Common myeloid progenitor, CD34-positive (primary cell): ENCODE measurements at regions not wholly inside any gene's neighbourhood (a gene's known extent, or its start where the extent isn't known, plus 50 kb on each side); places are given as distances from the start of the nearest gene placed in this dataset.

Experiments used
- CTCF ChIA-PET: fragments of 350-600 bp; sonication (Branson Sonifier 250); formaldehyde crosslinking; loops from one replicate; lab custom pipeline; 2021; ENCODE audit warnings: antibody characterized with exemption; lab: Charles Lee
- POLR2A ChIA-PET: fragments of 350-600 bp; sonication (Branson Sonifier 250); formaldehyde crosslinking; loops from one replicate; lab custom pipeline; 2021; ENCODE audit warnings: antibody characterized with exemption; lab: Charles Lee
- DNase-seq, 3 donors: peaks; one replicate each; pipeline versions ENCODE4 v3.0.0 to v3.0.0-alpha.2; 2013
- H3K27ac ChIP-seq, 2 experiments: 1 replicate in 1 of 2; 2 replicates in 1 of 2; pipeline ENCODE4 v1.7.0; 2013; ENCODE audit warnings: inconsistent platforms in 2 of 2, low read length in 2 of 2, mild to moderate bottlenecking in 2 of 2, low read depth in 1 of 2, moderate library complexity in 1 of 2; ENCODE audit not compliant: severe bottlenecking in 2 of 2, insufficient read depth in 1 of 2, poor library complexity in 1 of 2
- H3K27me3 ChIP-seq, 5 experiments: replicated peaks in 2 of 5; 1 replicate in 3 of 5; 2 replicates in 2 of 5; pipeline versions ENCODE4 v1.6.1 to v1.7.0; 2013; ENCODE audit warnings: low read length in 4 of 5, mild to moderate bottlenecking in 2 of 5, moderate library complexity in 2 of 5, inconsistent platforms in 1 of 5; ENCODE audit not compliant: insufficient read depth in 5 of 5, control insufficient read depth in 4 of 5
- H3K36me3 ChIP-seq, 4 experiments: 1 replicate in 2 of 4; 2 replicates in 2 of 4; pipeline versions ENCODE4 v1.6.1 to v1.7.0; 2013; ENCODE audit warnings: low read length in 3 of 4, control low read depth in 1 of 4, mild to moderate bottlenecking in 1 of 4; ENCODE audit not compliant: control insufficient read depth in 4 of 4, insufficient read depth in 4 of 4
- H3K4me1 ChIP-seq, 4 experiments: 1 replicate in 3 of 4; 2 replicates in 1 of 4; pipeline versions ENCODE4 v1.6.1 to v1.7.1; 2013; ENCODE audit warnings: low read length in 3 of 4, mild to moderate bottlenecking in 3 of 4, control low read depth in 1 of 4, inconsistent platforms in 1 of 4, moderate library complexity in 1 of 4; ENCODE audit not compliant: control insufficient read depth in 4 of 4, insufficient read depth in 4 of 4; ENCODE audit errors: control extremely low read depth in 1 of 4
- H3K4me3 ChIP-seq, 7 experiments: 1 replicate in 4 of 7; 2 replicates in 3 of 7; pipeline versions ENCODE4 v1.5.1 to v1.7.0; 2013; ENCODE audit warnings: mild to moderate bottlenecking in 7 of 7, low read length in 6 of 7, moderate library complexity in 6 of 7, inconsistent platforms in 2 of 7, low read depth in 2 of 7, control low read depth in 1 of 7; ENCODE audit not compliant: insufficient read depth in 4 of 7, control insufficient read depth in 1 of 7; ENCODE audit errors: extremely low read depth in 1 of 7
- H3K9me3 ChIP-seq, 5 experiments: 1 replicate in 4 of 5; 2 replicates in 1 of 5; pipeline versions ENCODE4 v1.6.1 to v1.7.1; 2013; ENCODE audit warnings: low read length in 4 of 5, mild to moderate bottlenecking in 2 of 5, inconsistent platforms in 1 of 5, low read depth in 1 of 5, moderate library complexity in 1 of 5; ENCODE audit not compliant: control insufficient read depth in 4 of 5, insufficient read depth in 2 of 5; ENCODE audit errors: control extremely low read depth in 1 of 5
- WGBS: methylation state at CpG from one replicate; pipeline ENCODE4 v1.1.5; 2013; ENCODE audit not compliant: insufficient coverage; 5-methylcytosine and 5-hydroxymethylcytosine counted together

DNA sequence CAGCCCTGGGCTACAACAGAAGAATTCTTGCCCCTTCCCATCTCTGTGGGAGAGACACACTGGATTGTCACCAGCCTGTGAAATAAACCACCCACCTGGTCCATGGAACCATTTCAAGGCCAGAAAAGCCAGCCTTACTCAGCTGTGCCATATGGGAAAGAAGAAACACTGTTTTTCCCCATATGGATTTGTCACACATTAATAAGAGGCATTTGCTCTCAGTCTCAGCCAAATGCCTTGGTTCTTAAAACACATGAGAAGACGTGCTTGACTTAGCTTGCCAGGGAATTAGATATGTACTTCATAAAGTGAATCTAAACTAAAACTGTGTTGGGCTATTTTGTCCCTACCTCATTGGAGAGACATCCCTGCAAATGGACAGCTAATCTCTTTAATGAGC lies 308.6 kb upstream of the TNP1 start:
- H3K27me3 ChIP-seq, result peaks cover 0 to 3% (median 0%) of the 10 kb centered on the region in 5 experiments
- H3K4me3 ChIP-seq, result no peak overlapping the region
- no peak for DNase-seq
- H3K9me3 ChIP-seq, result no peaks in the 10 kb centered on the region
- CTCF ChIA-PET, result interaction anchor here (0.8 to 1.1 kb wide), 2 partner anchors 470 to 472 kb away, joined by 3 read pairs; no protein-coding TSS in a partner anchor
- H3K27ac ChIP-seq, result no peak overlapping the region
- WGBS, result 100% methylated on average over 1 of the region's 1 CpG
- H3K36me3 ChIP-seq, result no peaks in the 10 kb centered on the region
- no peaks in the 10 kb centered on the region for H3K4me1 ChIP-seq
- POLR2A ChIA-PET, result no interaction called here

DNA sequence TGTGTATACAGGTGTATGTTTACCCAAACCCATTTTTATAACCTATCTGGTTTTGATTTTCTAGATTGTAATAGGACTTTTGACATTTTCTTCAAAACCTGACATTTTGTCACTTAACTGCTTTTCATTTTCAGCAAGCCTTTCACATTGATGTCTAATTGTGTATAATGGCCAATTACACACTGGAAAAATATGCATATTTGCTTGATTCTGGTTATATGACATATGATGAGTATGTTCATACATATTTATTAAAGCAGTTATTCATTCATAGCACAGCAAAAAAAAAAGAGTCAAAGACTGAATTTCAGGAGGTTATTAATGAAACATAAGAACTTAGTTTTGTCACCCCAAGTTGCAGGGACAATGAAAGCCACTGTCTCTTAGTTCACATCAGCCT lies 307.7 kb upstream of the TNP1 start:
- H3K27me3 ChIP-seq, result peaks cover 0 to 3% (median 0%) of the 10 kb centered on the region in 5 experiments
- no peak overlapping the region for H3K27ac ChIP-seq
- H3K4me3 ChIP-seq, result no peak overlapping the region
- no peaks in the 10 kb centered on the region for H3K9me3 ChIP-seq
- ChIA-PET POLR2A (no interaction called here), CTCF (interaction anchor here (0.6 to 1.6 kb wide), 3 partner anchors 121 to 365 kb away, joined by 3 to 6 read pairs (median 4); no protein-coding TSS in a partner anchor)
- DNase-seq, result no peak
- H3K4me1 ChIP-seq, result peaks cover 4 to 6% (median 5%) of the 10 kb centered on the region in 4 experiments
- no peaks in the 10 kb centered on the region for H3K36me3 ChIP-seq

DNA sequence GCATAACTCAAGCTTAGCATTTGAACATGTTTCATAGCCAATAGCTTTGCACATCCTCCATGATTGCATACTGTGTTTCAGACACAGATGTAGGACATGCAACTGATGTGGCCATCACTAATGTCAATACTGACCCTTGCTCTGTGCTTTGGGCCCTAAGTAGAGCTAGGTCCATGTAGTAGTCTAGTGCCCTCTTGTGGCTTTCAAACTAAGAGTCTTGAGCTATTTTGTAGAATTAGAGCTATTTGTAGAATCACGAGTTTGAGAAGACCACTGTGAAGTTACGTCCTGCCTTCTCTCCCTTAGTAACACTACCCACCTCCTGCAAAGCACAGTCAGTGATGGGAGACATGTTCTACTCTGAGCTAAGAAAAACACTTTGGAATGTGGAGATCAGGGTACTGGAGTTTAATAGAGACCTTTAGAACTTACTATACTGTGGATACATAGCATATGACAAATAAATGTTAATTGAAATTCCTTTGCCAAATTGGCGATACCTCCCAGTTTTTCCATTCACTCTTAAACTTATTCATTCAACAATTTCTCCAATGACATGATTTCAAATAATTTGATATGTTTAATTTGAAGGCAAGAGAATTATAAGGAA lies 306.5 kb upstream of the TNP1 start:
- Histone ChIP-seq H3K4me3 (no peak overlapping the region), H3K4me1 (peaks cover 12 to 18% (median 15%) of the 10 kb centered on the region in 4 experiments), H3K36me3 (no peaks in the 10 kb centered on the region), H3K27me3 (peaks cover 0 to 3% (median 0%) of the 10 kb centered on the region in 5 experiments), H3K27ac (no peak overlapping the region), H3K9me3 (no peaks in the 10 kb centered on the region)
- DNase-seq, result peak; percentile 47 to 60 (median 58)
- CTCF ChIA-PET, result interaction anchor here (0.8 to 3.3 kb wide), 21 partner anchors 9 to 547 kb away, joined by 3 to 49 read pairs (median 3); partner anchors contain the start of gene IGFBP5
- WGBS, result no CpG with 5 or more reads among the region's 3 CpGs
- POLR2A ChIA-PET, result no interaction called here

DNA sequence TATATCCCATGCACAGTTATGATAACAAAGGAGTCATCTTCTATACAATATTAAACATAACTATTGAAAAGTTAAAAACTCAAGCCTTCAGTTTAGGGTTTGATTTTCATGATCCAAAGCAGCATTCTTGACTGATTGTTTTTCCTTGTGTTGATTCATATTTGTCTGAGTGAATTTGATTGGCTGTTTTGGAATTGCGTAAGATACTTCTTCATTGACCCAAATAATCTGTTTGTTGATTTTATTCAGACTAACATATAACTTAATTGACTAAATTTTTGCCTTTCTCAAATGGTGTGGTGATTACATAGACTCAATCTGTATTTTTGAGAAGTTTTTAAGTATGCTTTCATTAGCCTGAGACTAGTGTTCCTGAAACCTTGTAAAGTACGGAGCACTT lies 305.7 kb upstream of the TNP1 start:
- Histone ChIP-seq H3K4me3 (no peak overlapping the region), H3K27ac (no peak overlapping the region), H3K27me3 (peaks cover 0 to 3% (median 0%) of the 10 kb centered on the region in 5 experiments), H3K36me3 (no peaks in the 10 kb centered on the region), H3K9me3 (no peaks in the 10 kb centered on the region), H3K4me1 (peaks cover 16 to 26% (median 21%) of the 10 kb centered on the region in 4 experiments)
- 100% methylated on average over 1 of the region's 2 CpGs for WGBS
- CTCF ChIA-PET, result interaction anchor here (0.6 to 3.3 kb wide), 14 partner anchors 8 to 548 kb away, joined by 3 to 49 read pairs (median 3); partner anchors contain the start of gene IGFBP5
- no peak for DNase-seq
- POLR2A ChIA-PET, result no interaction called here

DNA sequence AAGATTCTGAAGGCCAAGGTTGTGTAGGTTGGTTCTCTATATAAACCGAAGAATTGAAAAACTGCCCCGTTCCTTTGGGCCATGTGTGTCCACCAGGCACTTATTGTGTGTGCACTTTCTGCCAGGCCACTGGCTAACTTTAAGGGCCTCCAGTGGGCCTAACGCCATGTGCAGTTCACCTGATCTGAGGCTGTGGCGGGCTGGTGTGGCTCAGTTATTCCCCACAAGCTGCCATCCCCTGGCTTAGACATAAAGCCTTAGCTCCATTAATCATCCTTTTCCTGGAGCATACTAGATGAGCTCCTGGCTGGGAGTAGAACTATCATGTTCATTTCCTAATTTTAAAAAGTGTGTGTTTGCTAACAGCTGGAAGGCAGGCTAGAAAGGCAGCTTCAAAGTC lies 304.1 kb upstream of the TNP1 start:
- no peak for DNase-seq
- ChIA-PET POLR2A (no interaction called here), CTCF (interaction anchor here (1.2 to 3.3 kb wide), 3 partner anchors 8 to 467 kb away, joined by 3 to 49 read pairs (median 4); partner anchors contain the start of gene IGFBP5)
- H3K27me3 ChIP-seq, result peaks cover 0 to 3% (median 0%) of the 10 kb centered on the region in 5 experiments
- peaks cover 16 to 31% (median 22%) of the 10 kb centered on the region in 4 experiments for H3K4me1 ChIP-seq
- WGBS, result 96% methylated on average over 4 of the region's 4 CpGs
- H3K9me3 ChIP-seq, result no peaks in the 10 kb centered on the region
- no peaks in the 10 kb centered on the region for H3K36me3 ChIP-seq
- H3K27ac ChIP-seq, result no peak overlapping the region
- H3K4me3 ChIP-seq, result no peak overlapping the region

DNA sequence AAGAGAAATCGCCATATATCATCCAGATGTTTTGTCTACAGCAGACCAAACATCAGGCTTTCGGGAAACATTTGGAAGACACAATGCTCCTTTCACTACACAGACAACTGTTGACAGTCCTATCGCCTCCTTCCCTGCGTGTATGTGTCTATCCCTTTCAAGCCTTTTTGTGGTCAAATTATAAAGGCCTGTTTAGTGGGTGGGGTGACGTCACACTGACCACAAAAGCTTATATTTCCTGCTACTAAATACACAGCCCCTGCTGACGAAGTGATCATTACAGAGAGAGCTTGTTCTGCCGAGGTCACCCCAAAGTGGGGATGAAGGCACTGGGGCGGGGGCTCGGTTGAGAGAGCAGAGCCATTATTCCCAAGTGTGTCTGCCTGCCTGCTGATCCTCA lies 302.7 kb upstream of the TNP1 start:
- WGBS, result 64% methylated on average over 5 of the region's 9 CpGs

More for the DNA sequence above, 302.7 kb upstream of the TNP1 start:
- ChIA-PET CTCF (interaction anchor here (1.0 to 1.4 kb wide), 4 partner anchors 11 to 466 kb away, joined by 3 to 5 read pairs (median 4); partner anchors contain the start of gene IGFBP5), POLR2A (no interaction called here)
- H3K4me1 ChIP-seq, result peaks cover 16 to 31% (median 22%) of the 10 kb centered on the region in 4 experiments
- peak overlapping the region in 1 of 7 experiments; percentile 13 for H3K4me3 ChIP-seq
- no peaks in the 10 kb centered on the region for H3K27me3 ChIP-seq
- H3K9me3 ChIP-seq, result no peaks in the 10 kb centered on the region
- H3K27ac ChIP-seq, result no peak overlapping the region
- H3K36me3 ChIP-seq, result no peaks in the 10 kb centered on the region
- DNase-seq, result peak; percentile 72 to 83 (median 82)
